Pancreas (tissue), 10 donors: ENCODE measurements at regions not wholly inside any gene's neighbourhood (a gene's known extent, or its start where the extent isn't known, plus 50 kb on each side); places are given as distances from the start of the nearest gene placed in this dataset.
A peak's percentile ranks its signal among the peaks of the same experiment; 100 is the strongest.

Experiments used
- ATAC-seq, 4 donors: fragments of 200-7000 bp; cut with Tn5 transposase; one replicate each; pipeline versions ENCODE4 v1.8.0 to v1.9.1; 2020; ENCODE audit warnings: mild to moderate bottlenecking in 4 of 4, moderate library complexity in 4 of 4
- DNase-seq, 6 donors: peaks; one replicate each; pipeline ENCODE4 v3.0.0-alpha.2; 2020
- FAIRE-seq: peaks from 2 replicates; lab custom pipeline; 2012; peaks lifted over from hg19 to GRCh38; lab: Jason Lieb, UNC
- H3K27ac ChIP-seq, 4 donors: fragments of 200-600 bp; sonication (generic); 1 replicate in 3 of 4; 2 replicates in 1 of 4; pipeline versions ENCODE4 v1.5.0 to v1.8.0; 2020
- H3K27me3 ChIP-seq, 4 donors: fragments of 200-600 bp; one replicate each; pipeline ENCODE4 v1.8.0; 2021
- H3K36me3 ChIP-seq, 3 donors: fragments of 200-600 bp; sonication (generic) in 1 of 3; one replicate each; pipeline versions ENCODE4 v1.5.0 to v1.8.0; 2020 to 2021
- H3K4me1 ChIP-seq, 3 donors: fragments of 200-600 bp; one replicate each; pipeline ENCODE4 v1.8.0; 2021
- H3K4me3 ChIP-seq, 4 donors: fragments of 200-600 bp; sonication (generic) in 2 of 4; one replicate each; pipeline versions ENCODE4 v1.5.0 to v1.8.0; 2020 to 2021
- H3K9me3 ChIP-seq, 4 donors: fragments of 200-600 bp; one replicate each; pipeline ENCODE4 v1.8.0; 2021
- WGBS, 2 donors: extraction: QIAGEN DNeasy Blood & Tissue Kit; methylation state at CpG; one replicate each; pipeline ENCODE4 v1.1.7; 2013; 5-methylcytosine and 5-hydroxymethylcytosine counted together
- intact Hi-C, 3 donors: fragments of 100-400 bp; cut with DNase I; formaldehyde crosslinking; loops; one replicate each; pipeline versions ENCODE4 v1.11.1 to v1.14.2; 2022
- TF ChIP-seq, protein P1 (sequence below), 4 donors: fragments of 200-600 bp; sonication (generic) in 3 of 4; IDR thresholded peaks; one replicate each; pipeline versions ENCODE4 v1.5.0 to v1.8.0; 2021; ENCODE audit warnings: antibody characterized with exemption in 4 of 4
- donor health status: healthy with polysubstance abuse.
- donor health status: DM: no; HTN: no; CAD: no; lungs with moderate emphysema.
- donor health status: DM: no; HTN: no; CAD: no.
- donor health status: control.
- donor health status: control.
- donor health status: Bipolar disorder and iron deficiency.
- donor health status: DM: yes; HTN: yes; CAD: no.
- donor health status: DM: no; HTN: no; CAD: no.
- donor health status: DM: no; HTN: no; CAD: no.
- donor health status: DM: yes; HTN: yes; CAD: no.

DNA sequence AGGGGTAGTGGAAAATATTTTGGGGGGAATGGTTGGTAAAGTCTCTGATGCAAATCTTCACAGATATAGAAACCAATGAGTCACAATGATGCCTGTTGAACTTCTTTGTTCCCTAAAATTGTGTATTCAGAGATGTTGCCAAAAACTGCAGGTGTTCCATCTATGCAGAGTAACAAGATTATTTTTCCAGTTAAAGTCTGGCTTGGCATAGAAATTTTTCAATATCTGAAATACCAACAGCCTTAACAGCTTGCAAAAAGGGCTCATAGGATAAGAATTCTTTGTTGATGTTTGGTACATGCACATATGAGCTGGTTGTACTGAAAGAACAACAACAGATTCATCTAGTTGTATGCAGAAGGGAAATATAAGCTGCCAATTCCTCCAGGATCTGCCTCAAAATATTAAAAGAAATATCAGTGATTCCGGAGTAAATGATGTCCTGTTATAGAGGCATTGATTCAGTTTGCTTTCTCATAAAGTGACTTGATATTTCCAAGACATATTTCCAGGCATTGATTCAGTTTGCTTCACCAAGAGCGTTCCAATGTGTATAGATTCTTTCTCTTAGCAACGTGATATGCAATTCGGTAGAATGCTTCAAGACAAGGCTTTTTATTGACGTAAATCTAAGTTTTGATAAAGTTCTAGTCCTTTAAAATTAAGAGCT is 564.4 kb downstream of the TMA16 start:
- FAIRE-seq (no peak), DNase-seq (no peak), ATAC-seq (no peak)
- no peak overlapping the region for H3K4me3 ChIP-seq
- no peaks in the 10 kb centered on the region for H3K36me3 ChIP-seq
- WGBS, 2 donors, result 50 to 65% methylated on average over 5 of the region's 5 CpGs
- intact Hi-C loops, result no loop called here
- no peaks in the 10 kb centered on the region for H3K9me3 ChIP-seq
- H3K27me3 ChIP-seq, result no peaks in the 10 kb centered on the region
- H3K27ac ChIP-seq, result no peak overlapping the region
- TF ChIP-seq, protein P1, sequence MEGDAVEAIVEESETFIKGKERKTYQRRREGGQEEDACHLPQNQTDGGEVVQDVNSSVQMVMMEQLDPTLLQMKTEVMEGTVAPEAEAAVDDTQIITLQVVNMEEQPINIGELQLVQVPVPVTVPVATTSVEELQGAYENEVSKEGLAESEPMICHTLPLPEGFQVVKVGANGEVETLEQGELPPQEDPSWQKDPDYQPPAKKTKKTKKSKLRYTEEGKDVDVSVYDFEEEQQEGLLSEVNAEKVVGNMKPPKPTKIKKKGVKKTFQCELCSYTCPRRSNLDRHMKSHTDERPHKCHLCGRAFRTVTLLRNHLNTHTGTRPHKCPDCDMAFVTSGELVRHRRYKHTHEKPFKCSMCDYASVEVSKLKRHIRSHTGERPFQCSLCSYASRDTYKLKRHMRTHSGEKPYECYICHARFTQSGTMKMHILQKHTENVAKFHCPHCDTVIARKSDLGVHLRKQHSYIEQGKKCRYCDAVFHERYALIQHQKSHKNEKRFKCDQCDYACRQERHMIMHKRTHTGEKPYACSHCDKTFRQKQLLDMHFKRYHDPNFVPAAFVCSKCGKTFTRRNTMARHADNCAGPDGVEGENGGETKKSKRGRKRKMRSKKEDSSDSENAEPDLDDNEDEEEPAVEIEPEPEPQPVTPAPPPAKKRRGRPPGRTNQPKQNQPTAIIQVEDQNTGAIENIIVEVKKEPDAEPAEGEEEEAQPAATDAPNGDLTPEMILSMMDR (IDR thresholded peaks at IDR 0.05), result no peak
- no peaks in the 10 kb centered on the region for H3K4me1 ChIP-seq

- no peak for ATAC-seq
- TF ChIP-seq, protein P1 (IDR thresholded peaks at IDR 0.05), result no peak
- Histone ChIP-seq H3K4me1 (no peaks in the 10 kb centered on the region), H3K9me3 (no peaks in the 10 kb centered on the region), H3K27ac (no peak overlapping the region), H3K27me3 (no peaks in the 10 kb centered on the region), H3K36me3 (no peaks in the 10 kb centered on the region), H3K4me3 (no peak overlapping the region)
- no peak for DNase-seq
- 35 to 45% methylated on average over 3 of the region's 3 CpGs for WGBS, 2 donors
- intact Hi-C loops, result no loop called here
- FAIRE-seq, result no peak
Measured at GRCh38 chr4:164060456-164060855, 566.0 kb downstream of the TMA16 start.

DNA sequence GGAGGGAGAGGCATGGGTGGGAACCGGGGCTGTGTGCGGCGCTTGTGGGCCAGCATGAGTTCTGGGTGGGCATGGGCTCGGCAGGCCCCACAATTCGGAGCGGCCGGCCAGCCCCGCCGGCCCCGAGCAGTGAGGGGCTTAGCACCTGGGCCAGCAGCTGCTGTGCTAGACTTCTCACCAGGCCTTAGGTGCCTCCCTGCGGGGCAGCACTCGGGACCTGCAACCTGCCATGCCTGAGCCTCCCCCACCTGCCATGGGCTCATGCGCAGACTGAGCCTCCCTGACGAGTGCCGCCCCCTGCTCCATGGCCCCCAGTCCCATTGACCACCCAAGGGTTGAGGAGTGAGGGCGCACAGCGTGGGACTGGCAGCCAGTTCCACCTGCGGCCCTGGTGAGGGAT is 573.9 kb downstream of the TMA16 start:
- intact Hi-C loops, result no loop called here
- DNase-seq, result peak in 1 of 6 donors; percentile 61
- WGBS, 2 donors, result 82 to 87% methylated on average over 18 of the region's 18 CpGs
- ATAC-seq, result no peak
- no peaks in the 10 kb centered on the region for H3K27me3 ChIP-seq
- no peaks in the 10 kb centered on the region for H3K4me1 ChIP-seq
- H3K27ac ChIP-seq, result no peak overlapping the region
- H3K36me3 ChIP-seq, result no peaks in the 10 kb centered on the region
- no peak overlapping the region for H3K4me3 ChIP-seq
- TF ChIP-seq, protein P1 (IDR thresholded peaks at IDR 0.05), result no peak
- no peaks in the 10 kb centered on the region for H3K9me3 ChIP-seq
- FAIRE-seq, result no peak

DNA sequence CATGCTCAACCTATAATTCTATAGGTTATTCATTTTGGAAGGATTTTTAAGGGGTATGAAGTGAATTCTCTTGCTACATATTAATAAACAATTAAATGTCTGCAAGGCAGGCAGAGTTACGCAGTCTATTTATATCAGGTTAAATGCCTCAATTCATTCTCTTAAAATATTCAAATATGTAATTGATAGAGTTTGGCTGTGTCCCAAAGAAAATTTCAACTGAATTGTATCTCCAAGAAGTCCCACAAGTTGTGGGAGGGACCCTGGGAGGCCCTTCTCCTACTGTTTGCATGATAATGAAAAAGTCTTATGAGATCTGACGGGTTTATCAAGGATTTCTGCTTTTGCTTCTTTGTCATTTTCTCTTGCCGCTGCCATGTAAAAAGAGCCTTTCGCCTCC is 576.1 kb downstream of the TMA16 start:
- Histone ChIP-seq H3K27me3 (no peaks in the 10 kb centered on the region), H3K36me3 (no peaks in the 10 kb centered on the region), H3K4me1 (no peaks in the 10 kb centered on the region), H3K27ac (no peak overlapping the region), H3K4me3 (no peak overlapping the region), H3K9me3 (no peaks in the 10 kb centered on the region)
- intact Hi-C loops, result no loop called here
- DNase-seq, result no peak
- no peak for ATAC-seq
- TF ChIP-seq, protein P1 (IDR thresholded peaks at IDR 0.05), result no peak
- 64 to 74% methylated on average over 4 of the region's 4 CpGs for WGBS, 2 donors
- no peak for FAIRE-seq

- intact Hi-C loops, result no loop called here
- H3K36me3 ChIP-seq, result no peaks in the 10 kb centered on the region
- ATAC-seq (no peak), DNase-seq (no peak), FAIRE-seq (no peak)
- H3K4me1 ChIP-seq, result no peaks in the 10 kb centered on the region
- no peak overlapping the region for H3K4me3 ChIP-seq
- no peak overlapping the region for H3K27ac ChIP-seq
- no peaks in the 10 kb centered on the region for H3K9me3 ChIP-seq
- TF ChIP-seq, protein P1 (IDR thresholded peaks at IDR 0.05), result no peak
- no peaks in the 10 kb centered on the region for H3K27me3 ChIP-seq
- WGBS, 2 donors, result 43% methylated on average over 1 of the region's 1 CpG
Measured at GRCh38 chr4:164081371-164081770, 586.9 kb downstream of the TMA16 start.
